PC-9 (cell line): ENCODE measurements at regions not wholly inside any gene's neighbourhood (a gene's known extent, or its start where the extent isn't known, plus 50 kb on each side); places are given as distances from the start of the nearest gene placed in this dataset.

Source experiments
- BruUV-seq: library from RNA; stranded (reverse); fragments of 400-500 nt; replicated peaks from 2 replicates; lab custom pipeline; 2021; lab: Mats Ljungman, UMichigan
- CTCF ChIA-PET: fragments of 300-600 bp; sonication (Branson Sonifier 250); formaldehyde crosslinking; loops from one replicate; lab custom pipeline; 2022; ENCODE audit warnings: antibody characterized with exemption; lab: Charles Lee
- POLR2A ChIA-PET: fragments of 300-600 bp; sonication (Branson Sonifier 250); formaldehyde crosslinking; loops from one replicate; lab custom pipeline; 2022; ENCODE audit warnings: antibody characterized with exemption; ENCODE audit not compliant: unreplicated experiment; lab: Charles Lee
- DNase-seq, 2 experiments: peaks; one replicate each; pipeline versions ENCODE4 v3.0.0 to v3.0.0-alpha.2; 2015 to 2022; ENCODE audit warnings: mixed read lengths in 1 of 2
- H2AFZ ChIP-seq: fragments of 200-600 bp; sonication (generic); 2 replicates; pipeline ENCODE4 v1.8.1; 2017; ENCODE audit warnings: antibody characterized with exemption
- H3F3A ChIP-seq: fragments of 200-600 bp; sonication (generic); 2 replicates; pipeline ENCODE4 v1.8.1; 2017; ENCODE audit warnings: antibody characterized with exemption, mild to moderate bottlenecking, low read depth; ENCODE audit not compliant: insufficient read depth
- H3K27ac ChIP-seq: fragments of 200-600 bp; sonication (generic); 2 replicates; pipeline ENCODE4 v1.6.1; 2016; ENCODE audit warnings: mixed run types
- H3K27me3 ChIP-seq: fragments of 200-600 bp; sonication (generic); 2 replicates; pipeline ENCODE4 v1.6.1; 2016; ENCODE audit warnings: low read depth, mixed run types; ENCODE audit not compliant: insufficient read depth
- H3K36me3 ChIP-seq: fragments of 200-600 bp; sonication (generic); 2 replicates; pipeline ENCODE4 v1.6.1; 2016; ENCODE audit warnings: low read depth, mixed run types
- H3K4me1 ChIP-seq: fragments of 200-600 bp; sonication (generic); replicated peaks from 2 replicates; pipeline ENCODE4 v1.6.1; 2016; ENCODE audit warnings: mixed run types; ENCODE audit not compliant: insufficient read depth
- H3K4me2 ChIP-seq: fragments of 200-600 bp; sonication (generic); 2 replicates; pipeline ENCODE4 v1.6.1; 2017; ENCODE audit warnings: mixed run types
- H3K4me3 ChIP-seq: fragments of 200-600 bp; sonication (generic); 2 replicates; pipeline ENCODE4 v1.6.1; 2016; ENCODE audit warnings: mixed run types
- H3K79me2 ChIP-seq: fragments of 200-600 bp; sonication (generic); 2 replicates; pipeline ENCODE4 v1.6.1; 2017; ENCODE audit warnings: low read depth, mixed run types
- H3K9me2 ChIP-seq: fragments of 200-600 bp; sonication (generic); 2 replicates; pipeline ENCODE4 v1.8.1; 2017; ENCODE audit warnings: mild to moderate bottlenecking; ENCODE audit not compliant: insufficient read depth
- H3K9me3 ChIP-seq: fragments of 200-600 bp; sonication (generic); 2 replicates; pipeline ENCODE4 v1.8.1; 2016; ENCODE audit warnings: low read depth; ENCODE audit not compliant: insufficient read depth
- H4K20me1 ChIP-seq: fragments of 200-600 bp; sonication (generic); 2 replicates; pipeline ENCODE4 v1.8.1; 2017; ENCODE audit not compliant: insufficient read depth
- EZH2 ChIP-seq: fragments of 200-600 bp; sonication (generic); IDR thresholded peaks from 2 replicates; pipeline ENCODE4 v1.8.0; 2017; ENCODE audit warnings: antibody characterized with exemption, low read depth
- intact Hi-C: fragments of 100-400 bp; cut with micrococcal nuclease; formaldehyde crosslinking; loops from one replicate; pipeline ENCODE4 v1.10.0; 2022; ENCODE audit not compliant: unreplicated experiment
- TF ChIP-seq, protein P1 (sequence below): fragments of 200-600 bp; sonication (generic); conservative IDR thresholded peaks from 2 replicates; pipeline ENCODE4 v1.6.1; 2017; ENCODE audit warnings: mixed run types, antibody characterized with exemption, mild to moderate bottlenecking, moderate library complexity

DNA sequence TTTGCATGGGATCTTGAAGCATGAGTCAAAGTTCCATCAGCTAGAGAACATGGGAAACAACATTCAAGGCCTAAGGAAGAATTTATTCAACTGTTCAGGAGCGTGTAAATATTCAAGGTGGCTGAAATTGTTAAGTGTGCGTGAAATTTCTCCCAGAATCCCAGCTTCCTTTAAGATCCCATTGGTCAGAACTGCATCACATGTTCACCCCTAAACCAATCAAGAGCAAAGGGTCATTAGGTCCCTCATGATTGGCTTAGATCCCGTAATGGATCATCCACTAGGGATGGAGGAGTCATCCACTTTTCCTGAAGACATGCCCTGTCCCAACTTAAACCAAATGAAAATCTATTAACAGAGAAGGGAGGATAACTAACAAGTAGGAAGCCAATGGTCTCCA, 201.6 kb downstream of the TMEM114 start:
- Histone ChIP-seq H3F3A (no peaks in the 10 kb centered on the region), H2AFZ (no peak overlapping the region), H3K36me3 (no peaks in the 10 kb centered on the region), H3K4me2 (no peak overlapping the region), H3K9me2 (no peaks in the 10 kb centered on the region), H3K4me1 (no peaks in the 10 kb centered on the region), H3K27ac (no peak overlapping the region), H3K27me3 (peaks cover 39% of the 10 kb centered on the region; the same call in 1 of the 2 replicates), H3K9me3 (no peaks in the 10 kb centered on the region), H3K79me2 (no peaks in the 10 kb centered on the region), H4K20me1 (no peaks in the 10 kb centered on the region; the same call in 1 of the 2 replicates), H3K4me3 (no peak overlapping the region)
- ChIA-PET CTCF (no interaction called here), POLR2A (no interaction called here)
- no peak for TF ChIP-seq EZH2
- TF ChIP-seq, protein P1, sequence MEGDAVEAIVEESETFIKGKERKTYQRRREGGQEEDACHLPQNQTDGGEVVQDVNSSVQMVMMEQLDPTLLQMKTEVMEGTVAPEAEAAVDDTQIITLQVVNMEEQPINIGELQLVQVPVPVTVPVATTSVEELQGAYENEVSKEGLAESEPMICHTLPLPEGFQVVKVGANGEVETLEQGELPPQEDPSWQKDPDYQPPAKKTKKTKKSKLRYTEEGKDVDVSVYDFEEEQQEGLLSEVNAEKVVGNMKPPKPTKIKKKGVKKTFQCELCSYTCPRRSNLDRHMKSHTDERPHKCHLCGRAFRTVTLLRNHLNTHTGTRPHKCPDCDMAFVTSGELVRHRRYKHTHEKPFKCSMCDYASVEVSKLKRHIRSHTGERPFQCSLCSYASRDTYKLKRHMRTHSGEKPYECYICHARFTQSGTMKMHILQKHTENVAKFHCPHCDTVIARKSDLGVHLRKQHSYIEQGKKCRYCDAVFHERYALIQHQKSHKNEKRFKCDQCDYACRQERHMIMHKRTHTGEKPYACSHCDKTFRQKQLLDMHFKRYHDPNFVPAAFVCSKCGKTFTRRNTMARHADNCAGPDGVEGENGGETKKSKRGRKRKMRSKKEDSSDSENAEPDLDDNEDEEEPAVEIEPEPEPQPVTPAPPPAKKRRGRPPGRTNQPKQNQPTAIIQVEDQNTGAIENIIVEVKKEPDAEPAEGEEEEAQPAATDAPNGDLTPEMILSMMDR: no peak
- no peak for DNase-seq
- no TSS peak for BruUV-seq
- intact Hi-C loops: no loop called here

DNA sequence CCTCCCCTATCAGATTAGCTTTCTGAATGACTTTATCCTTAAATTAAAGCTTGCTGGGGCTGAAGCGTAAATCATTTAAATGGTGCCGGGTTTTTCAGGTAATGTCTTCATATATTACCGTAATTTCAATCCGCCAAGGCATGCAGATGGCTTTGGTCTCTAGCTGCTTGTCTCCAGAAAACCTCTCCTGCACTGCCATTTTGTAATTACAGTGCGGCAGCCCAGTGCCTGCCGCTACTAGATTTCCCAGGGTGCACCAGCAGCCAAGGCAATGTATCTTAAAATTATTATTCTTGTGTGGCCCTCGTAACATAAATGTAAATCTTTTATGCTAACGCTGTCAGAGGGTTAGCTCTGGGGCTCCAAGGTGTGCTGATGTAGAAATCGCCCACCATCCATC, 208.5 kb downstream of the TMEM114 start:
- no peaks in the 10 kb centered on the region for H3K9me3 ChIP-seq
- H3K79me2 ChIP-seq: no peaks in the 10 kb centered on the region
- no peaks in the 10 kb centered on the region; the same call in 1 of the 2 replicates for H4K20me1 ChIP-seq
- TF ChIP-seq EZH2: no peak
- TF ChIP-seq, protein P1: no peak
- ChIA-PET CTCF (no interaction called here), POLR2A (no interaction called here)
- H3F3A ChIP-seq: no peaks in the 10 kb centered on the region
- no peak overlapping the region for H3K27ac ChIP-seq
- H3K27me3 ChIP-seq: peaks cover 40% of the 10 kb centered on the region; the same call in 1 of the 2 replicates
- intact Hi-C loops: no loop called here
- H3K4me1 ChIP-seq: no peaks in the 10 kb centered on the region
- BruUV-seq: no TSS peak
- no peak overlapping the region for H2AFZ ChIP-seq
- H3K9me2 ChIP-seq: no peaks in the 10 kb centered on the region
- no peak overlapping the region for H3K4me3 ChIP-seq
- H3K36me3 ChIP-seq: no peaks in the 10 kb centered on the region
- DNase-seq: no peak
- H3K4me2 ChIP-seq: no peak overlapping the region

DNA sequence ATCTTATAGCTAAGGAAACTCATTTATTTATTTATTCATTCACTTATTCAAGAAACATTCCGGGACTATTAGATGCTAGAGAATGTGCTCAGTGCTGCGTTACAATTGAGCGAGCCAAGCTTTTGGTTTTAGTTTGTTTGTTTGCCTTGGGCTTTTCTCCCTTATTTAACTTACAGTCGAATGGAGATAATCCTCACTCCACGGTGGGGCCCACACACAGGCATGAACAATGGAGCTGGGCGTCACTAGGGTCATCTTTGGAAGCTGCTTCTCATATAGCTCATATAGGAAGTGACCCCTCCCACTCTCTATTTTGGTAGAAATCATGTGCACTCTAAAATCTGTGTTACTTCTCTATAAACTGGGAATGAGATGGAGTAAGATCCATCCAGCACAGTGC, 210.0 kb downstream of the TMEM114 start:
- CTCF ChIA-PET: no interaction called here
- BruUV-seq: no TSS peak
- H3K27ac ChIP-seq: no peak overlapping the region
- H3K4me3 ChIP-seq: no peak overlapping the region
- no peaks in the 10 kb centered on the region for H3K9me3 ChIP-seq
- H3K4me2 ChIP-seq: no peak overlapping the region
- no peaks in the 10 kb centered on the region for H3K4me1 ChIP-seq
- no peak for DNase-seq
- intact Hi-C loops: no loop called here
- POLR2A ChIA-PET: no interaction called here
- H3K27me3 ChIP-seq: peaks cover 32% of the 10 kb centered on the region; the same call in 1 of the 2 replicates
- H3K36me3 ChIP-seq: no peaks in the 10 kb centered on the region
- TF ChIP-seq, protein P1: no peak
- no peak for TF ChIP-seq EZH2
- no peaks in the 10 kb centered on the region; the same call in 1 of the 2 replicates for H4K20me1 ChIP-seq
- H3K79me2 ChIP-seq: no peaks in the 10 kb centered on the region
- no peaks in the 10 kb centered on the region for H3K9me2 ChIP-seq
- no peak overlapping the region for H2AFZ ChIP-seq
- no peaks in the 10 kb centered on the region for H3F3A ChIP-seq
